GM23248 (cell line): ENCODE measurements at regions not wholly inside any gene's neighbourhood (a gene's known extent, or its start where the extent isn't known, plus 50 kb on each side); places are given as distances from the start of the nearest gene placed in this dataset.

Experiments
- DNase-seq: peaks from one replicate; pipeline ENCODE4 v3.0.0-alpha.2; 2015
- H2AFZ ChIP-seq: fragments of 200-600 bp; sonication (generic); 2 replicates; pipeline ENCODE4 v1.6.1; 2016; ENCODE audit warnings: antibody characterized with exemption
- H3F3A ChIP-seq: fragments of 200-600 bp; sonication (generic); 2 replicates; pipeline ENCODE4 v1.6.1; 2016; ENCODE audit warnings: mild to moderate bottlenecking, antibody characterized with exemption, mixed run types; ENCODE audit not compliant: insufficient read depth
- H3K27ac ChIP-seq: fragments of 200-600 bp; sonication (generic); 2 replicates; pipeline ENCODE4 v1.5.1; 2016; ENCODE audit warnings: mild to moderate bottlenecking
- H3K27me3 ChIP-seq: fragments of 200-600 bp; sonication (generic); replicated peaks from 2 replicates; pipeline ENCODE4 v1.6.1; 2016; ENCODE audit warnings: mild to moderate bottlenecking; ENCODE audit not compliant: insufficient read depth
- H3K36me3 ChIP-seq: fragments of 200-600 bp; sonication (generic); 2 replicates; pipeline ENCODE4 v1.6.1; 2016; ENCODE audit warnings: low read depth, mild to moderate bottlenecking
- H3K4me1 ChIP-seq: fragments of 200-600 bp; sonication (generic); 2 replicates; pipeline ENCODE4 v1.6.1; 2016; ENCODE audit warnings: mild to moderate bottlenecking; ENCODE audit not compliant: insufficient read depth
- H3K4me2 ChIP-seq: fragments of 200-600 bp; sonication (generic); one replicate; pipeline ENCODE4 v1.6.1; 2016; ENCODE audit warnings: mild to moderate bottlenecking; ENCODE audit not compliant: unreplicated experiment
- H3K4me3 ChIP-seq: fragments of 200-600 bp; sonication (generic); 2 replicates; pipeline ENCODE4 v1.5.1; 2016; ENCODE audit warnings: mild to moderate bottlenecking
- H3K79me2 ChIP-seq: fragments of 200-600 bp; sonication (generic); 2 replicates; pipeline ENCODE4 v1.6.1; 2016; ENCODE audit warnings: mild to moderate bottlenecking; ENCODE audit not compliant: insufficient read depth
- H3K9ac ChIP-seq: fragments of 200-600 bp; sonication (generic); 2 replicates; pipeline ENCODE4 v1.6.1; 2016; ENCODE audit warnings: mild to moderate bottlenecking
- H3K9me2 ChIP-seq: fragments of 200-600 bp; sonication (generic); 2 replicates; pipeline ENCODE4 v1.6.1; 2016; ENCODE audit warnings: mixed run types, mild to moderate bottlenecking, moderate library complexity; ENCODE audit not compliant: insufficient read depth
- H3K9me3 ChIP-seq: fragments of 200-600 bp; sonication (generic); one replicate; pipeline ENCODE4 v1.6.1; 2017; ENCODE audit warnings: low read depth
- H4K20me1 ChIP-seq: fragments of 200-600 bp; sonication (generic); 2 replicates; pipeline ENCODE4 v1.6.0; 2016; ENCODE audit not compliant: insufficient read depth
- EZH2 ChIP-seq: fragments of 200-600 bp; sonication (generic); IDR thresholded peaks from 2 replicates; pipeline ENCODE4 v1.6.1; 2018; ENCODE audit warnings: antibody characterized with exemption, mild to moderate bottlenecking; ENCODE audit not compliant: insufficient read depth, poor library complexity, severe bottlenecking
- EZH2phosphoT487 ChIP-seq: fragments of 200-600 bp; sonication (generic); IDR thresholded peaks from 2 replicates; pipeline ENCODE4 v1.6.1; 2018; ENCODE audit warnings: antibody characterized with exemption, moderate library complexity, mild to moderate bottlenecking, low read depth; ENCODE audit not compliant: insufficient read depth
- WGBS, 2 experiments: methylation state at CpG; one replicate each; pipeline ENCODE4 v1.1.6; 2015 to 2017; ENCODE audit warnings: low lambda C conversion rate in 2 of 2, low coverage in 1 of 2; ENCODE audit errors: missing lambda C conversion rate in 2 of 2; 5-methylcytosine and 5-hydroxymethylcytosine counted together
- in situ Hi-C: fragments of 300-500 bp; cut with MboI; formaldehyde crosslinking; loops from 2 replicates; pipeline ENCODE4 v1.15.0; 2020

- Histone ChIP-seq H3K27me3 (no peaks in the 10 kb centered on the region), H3K9me2 (no peaks in the 10 kb centered on the region), H2AFZ (no peak overlapping the region), H3K4me1 (no peaks in the 10 kb centered on the region; the same call in 1 of the 2 replicates), H3K9me3 (no peaks in the 10 kb centered on the region), H3K79me2 (no peaks in the 10 kb centered on the region), H3K27ac (no peak overlapping the region), H3K4me3 (no peak overlapping the region), H3K36me3 (no peaks in the 10 kb centered on the region), H4K20me1 (no peaks in the 10 kb centered on the region), H3K4me2 (no peak overlapping the region), H3K9ac (no peak overlapping the region), H3F3A (no peaks in the 10 kb centered on the region)
- DNase-seq = peak; percentile 44
- in situ Hi-C loops = no loop called here
- 43 to 51% methylated on average over 3 of the region's 3 CpGs for WGBS, 2 experiments
- TF ChIP-seq EZH2phosphoT487 = no peak
Observed at GRCh38 chr2:234595829-234596228, 98.9 kb upstream of the ARL4C start.

GRCh38 chr2:234594715-234595114 is 97.8 kb upstream of the ARL4C start:
- Histone ChIP-seq H3K9ac (no peak overlapping the region), H3K79me2 (no peaks in the 10 kb centered on the region), H3K9me2 (no peaks in the 10 kb centered on the region), H2AFZ (no peak overlapping the region), H3K4me1 (no peaks in the 10 kb centered on the region; the same call in 1 of the 2 replicates), H3K27me3 (no peaks in the 10 kb centered on the region), H4K20me1 (no peaks in the 10 kb centered on the region), H3K27ac (no peak overlapping the region), H3F3A (no peaks in the 10 kb centered on the region), H3K36me3 (no peaks in the 10 kb centered on the region), H3K4me3 (no peak overlapping the region), H3K4me2 (no peak overlapping the region), H3K9me3 (no peaks in the 10 kb centered on the region)
- TF ChIP-seq EZH2phosphoT487 = no peak
- no peak for TF ChIP-seq EZH2
- 97 to 99% methylated on average over 5 of the region's 5 CpGs for WGBS, 2 experiments
- no peak for DNase-seq
- in situ Hi-C loops = no loop called here

GRCh38 chr2:234593636-234594035 is 96.8 kb upstream of the ARL4C start:
- TF ChIP-seq EZH2phosphoT487 (no peak), EZH2 (no peak)
- H3F3A ChIP-seq = no peaks in the 10 kb centered on the region
- WGBS, 2 experiments = 48 to 57% methylated on average over 2 of the region's 2 CpGs
- H3K4me2 ChIP-seq = no peak overlapping the region
- no peaks in the 10 kb centered on the region for H3K27me3 ChIP-seq
- H4K20me1 ChIP-seq = no peaks in the 10 kb centered on the region
- no peak overlapping the region for H3K9ac ChIP-seq
- H3K79me2 ChIP-seq = no peaks in the 10 kb centered on the region
- no peak overlapping the region for H3K4me3 ChIP-seq
- H3K36me3 ChIP-seq = no peaks in the 10 kb centered on the region
- in situ Hi-C loops = no loop called here
- DNase-seq = no peak
- H3K9me3 ChIP-seq = no peaks in the 10 kb centered on the region
- no peak overlapping the region for H2AFZ ChIP-seq
- H3K4me1 ChIP-seq = no peaks in the 10 kb centered on the region; the same call in 1 of the 2 replicates
- H3K27ac ChIP-seq = no peak overlapping the region
- no peaks in the 10 kb centered on the region for H3K9me2 ChIP-seq

- no peak overlapping the region for H3K4me2 ChIP-seq
- no peaks in the 10 kb centered on the region for H3K27me3 ChIP-seq
- no peaks in the 10 kb centered on the region for H3K79me2 ChIP-seq
- no peaks in the 10 kb centered on the region for H3K36me3 ChIP-seq
- TF ChIP-seq EZH2 = no peak
- no peak for TF ChIP-seq EZH2phosphoT487
- no peak for DNase-seq
- in situ Hi-C loops = no loop called here
- no peak overlapping the region for H3K9ac ChIP-seq
- no peaks in the 10 kb centered on the region for H4K20me1 ChIP-seq
- H3K4me1 ChIP-seq = peaks cover 4% of the 10 kb centered on the region
- H3F3A ChIP-seq = 0 out of 2 replicates have a peak, but pooled peaks cover 2% of the 10 kb centered on the region
- H3K27ac ChIP-seq = no peak overlapping the region
- H3K4me3 ChIP-seq = no peak overlapping the region
- WGBS, 2 experiments = 83 to 88% methylated on average over 5 of the region's 5 CpGs
- no peak overlapping the region for H2AFZ ChIP-seq
- no peaks in the 10 kb centered on the region for H3K9me2 ChIP-seq
- H3K9me3 ChIP-seq = no peaks in the 10 kb centered on the region
Observed at GRCh38 chr2:234592541-234592940, 95.7 kb upstream of the ARL4C start.

- H3K9me3 ChIP-seq = no peaks in the 10 kb centered on the region
- H3K36me3 ChIP-seq = no peaks in the 10 kb centered on the region
- TF ChIP-seq EZH2 = no peak
- TF ChIP-seq EZH2phosphoT487 = no peak
- H2AFZ ChIP-seq = no peak overlapping the region
- H3K27me3 ChIP-seq = no peaks in the 10 kb centered on the region
- H3K9ac ChIP-seq = no peak overlapping the region
- H3F3A ChIP-seq = 0 out of 2 replicates have a peak, but pooled peaks cover 3% of the 10 kb centered on the region
- H3K79me2 ChIP-seq = no peaks in the 10 kb centered on the region
- in situ Hi-C loops = no loop called here
- 66 to 73% methylated on average over 3 of the region's 3 CpGs for WGBS, 2 experiments
- H3K9me2 ChIP-seq = no peaks in the 10 kb centered on the region
- no peak overlapping the region for H3K27ac ChIP-seq
- DNase-seq = no peak
- H3K4me1 ChIP-seq = peaks cover 9% of the 10 kb centered on the region
- H3K4me2 ChIP-seq = no peak overlapping the region
- H4K20me1 ChIP-seq = no peaks in the 10 kb centered on the region
- H3K4me3 ChIP-seq = no peak overlapping the region
Observed at GRCh38 chr2:234590076-234590475, 93.2 kb upstream of the ARL4C start.
